ENCODE measurements at regions not wholly inside any gene's neighbourhood (a gene's known extent, or its start where the extent isn't known, plus 50 kb on each side); places are given as distances from the start of the nearest gene placed in this dataset.

DNA sequence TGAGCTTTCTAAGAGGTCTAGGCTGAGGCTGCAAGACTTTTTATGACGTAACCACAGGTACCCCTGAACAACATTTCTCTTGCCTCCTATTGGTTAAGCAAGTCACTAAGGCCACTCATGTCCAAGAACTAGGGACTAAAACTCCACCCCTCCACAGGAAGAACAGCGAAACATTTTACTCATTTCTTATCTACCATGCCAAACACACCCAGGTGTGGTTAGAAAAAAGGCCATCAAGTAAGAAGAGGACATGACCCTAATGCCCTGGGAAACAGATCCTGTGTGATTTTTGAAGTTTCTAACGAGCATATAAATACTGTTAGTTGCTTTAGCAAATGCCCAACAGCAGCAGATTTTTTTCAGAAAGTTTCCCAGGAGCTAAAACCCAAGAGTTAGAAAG lies 282.4 kb upstream of the DYNLRB2 start:
- TF ChIP-seq CSRNP3 (CRISPR knock-in tag; IDR thresholded peaks at IDR 0.05) (no peak), TOX (CRISPR knock-in tag; IDR thresholded peaks at IDR 0.05; ENCODE audit: borderline replicate concordance) (no peak), ARNTL (CRISPR knock-in tag; IDR thresholded peaks at IDR 0.05; ENCODE audit: borderline replicate concordance, low read depth) (no peak)
